ENCODE measurements at regions not wholly inside any gene's neighbourhood (a gene's known extent, or its start where the extent isn't known, plus 50 kb on each side); places are given as distances from the start of the nearest gene placed in this dataset.

- ATAC-seq (no peak), DNase-seq (no peak)
- intact Hi-C loops (cut with DNase I): no loop called here
- no peak overlapping the region for H3K27ac ChIP-seq
- no peaks in the 10 kb centered on the region for H3K36me3 ChIP-seq (ENCODE audit: insufficient read depth in 1 of 2, low read depth in 1 of 2)
- H3K27me3 ChIP-seq (ENCODE audit: insufficient read depth in 3 of 3, low read length in 2 of 3): peaks cover 0 to 2% (median 0%) of the 10 kb centered on the region in 3 donors
- no peak overlapping the region for H3K4me3 ChIP-seq
- WGBS, 3 donors: 76 to 81% (median 80%) methylated on average over 5 of the region's 5 CpGs
- H3K9me3 ChIP-seq: no peaks in the 10 kb centered on the region
- TF ChIP-seq, protein P1, sequence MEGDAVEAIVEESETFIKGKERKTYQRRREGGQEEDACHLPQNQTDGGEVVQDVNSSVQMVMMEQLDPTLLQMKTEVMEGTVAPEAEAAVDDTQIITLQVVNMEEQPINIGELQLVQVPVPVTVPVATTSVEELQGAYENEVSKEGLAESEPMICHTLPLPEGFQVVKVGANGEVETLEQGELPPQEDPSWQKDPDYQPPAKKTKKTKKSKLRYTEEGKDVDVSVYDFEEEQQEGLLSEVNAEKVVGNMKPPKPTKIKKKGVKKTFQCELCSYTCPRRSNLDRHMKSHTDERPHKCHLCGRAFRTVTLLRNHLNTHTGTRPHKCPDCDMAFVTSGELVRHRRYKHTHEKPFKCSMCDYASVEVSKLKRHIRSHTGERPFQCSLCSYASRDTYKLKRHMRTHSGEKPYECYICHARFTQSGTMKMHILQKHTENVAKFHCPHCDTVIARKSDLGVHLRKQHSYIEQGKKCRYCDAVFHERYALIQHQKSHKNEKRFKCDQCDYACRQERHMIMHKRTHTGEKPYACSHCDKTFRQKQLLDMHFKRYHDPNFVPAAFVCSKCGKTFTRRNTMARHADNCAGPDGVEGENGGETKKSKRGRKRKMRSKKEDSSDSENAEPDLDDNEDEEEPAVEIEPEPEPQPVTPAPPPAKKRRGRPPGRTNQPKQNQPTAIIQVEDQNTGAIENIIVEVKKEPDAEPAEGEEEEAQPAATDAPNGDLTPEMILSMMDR (IDR thresholded peaks at IDR 0.05): no peak
- no peaks in the 10 kb centered on the region for H3K4me1 ChIP-seq
Measured at GRCh38 chr3:86126552-86126951, 864.4 kb downstream of the VGLL3 start.

All from psoas muscle (tissue), 7 donors.